Lower leg skin (tissue), 4 donors: ENCODE measurements at regions not wholly inside any gene's neighbourhood (a gene's known extent, or its start where the extent isn't known, plus 50 kb on each side); places are given as distances from the start of the nearest gene placed in this dataset.

Source experiments
- DNase-seq, 2 donors: peaks; one replicate each; pipeline ENCODE4 v3.0.0-alpha.2; 2019; ENCODE audit warnings: low spot score in 2 of 2
- H3K4me3 ChIP-seq: fragments of 200-600 bp; sonication (generic); 2 replicates; pipeline ENCODE4 v1.5.1; 2017; ENCODE audit warnings: mild to moderate bottlenecking, low read depth; ENCODE audit not compliant: poor library complexity, severe bottlenecking
- CTCF ChIP-seq, 3 donors: fragments of 450-650 bp; IDR thresholded peaks; one replicate each; pipeline ENCODE4 v1.5.1; 2016; ENCODE audit warnings: antibody characterized with exemption in 3 of 3, mild to moderate bottlenecking in 3 of 3, moderate library complexity in 2 of 3
- POLR2A ChIP-seq, 2 donors: fragments of 450-650 bp; IDR thresholded peaks; one replicate each; pipeline ENCODE4 v1.6.1; 2016 to 2017; ENCODE audit warnings: antibody characterized with exemption in 2 of 2, mild to moderate bottlenecking in 1 of 2, moderate library complexity in 1 of 2
- WGBS, 2 donors: methylation state at CpG; one replicate each; pipeline ENCODE4 v1.1.5; 2018; 5-methylcytosine and 5-hydroxymethylcytosine counted together
- intact Hi-C: fragments of 100-400 bp; cut with DNase I; formaldehyde crosslinking; loops from one replicate; pipeline ENCODE4 v1.15.0; 2023; ENCODE audit warnings: low total_unique reads

GRCh38 chrX:81577028-81577427 lies 375.1 kb downstream of the SH3BGRL start:
- no peak for TF ChIP-seq CTCF (IDR thresholded peaks at IDR 0.05)
- no peak for TF ChIP-seq POLR2A (IDR thresholded peaks at IDR 0.05)
- DNase-seq, result no peak
- intact Hi-C loops, result no loop called here
- WGBS, 2 donors, result 67% methylated on average over 1 of the region's 1 CpG; no CpG with 5 or more reads in 1 of the 2 donors
- no peak overlapping the region for H3K4me3 ChIP-seq

GRCh38 chrX:81586096-81586495 lies 384.2 kb downstream of the SH3BGRL start:
- WGBS, 2 donors, result 13 to 24% methylated on average over 1 of the region's 1 CpG
- intact Hi-C loops, result no loop called here
- no peak overlapping the region for H3K4me3 ChIP-seq
- DNase-seq, result no peak
- TF ChIP-seq POLR2A (IDR thresholded peaks at IDR 0.05) (no peak), CTCF (IDR thresholded peaks at IDR 0.05) (no peak)

GRCh38 chrX:81615979-81616378 lies 414.1 kb downstream of the SH3BGRL start:
- no peak for DNase-seq
- 43 to 48% methylated on average over 2 of the region's 2 CpGs for WGBS, 2 donors
- H3K4me3 ChIP-seq, result no peak overlapping the region
- TF ChIP-seq POLR2A (IDR thresholded peaks at IDR 0.05) (no peak), CTCF (IDR thresholded peaks at IDR 0.05) (no peak)
- intact Hi-C loops, result no loop called here

GRCh38 chrX:81662381-81662780 lies 460.5 kb downstream of the SH3BGRL start:
- DNase-seq, result no peak
- H3K4me3 ChIP-seq, result no peak overlapping the region
- intact Hi-C loops, result no loop called here
- TF ChIP-seq CTCF (IDR thresholded peaks at IDR 0.05) (no peak), POLR2A (IDR thresholded peaks at IDR 0.05) (no peak)

- TF ChIP-seq CTCF (IDR thresholded peaks at IDR 0.05) (no peak), POLR2A (IDR thresholded peaks at IDR 0.05) (no peak)
- WGBS, 2 donors, result 64 to 89% methylated on average over 3 of the region's 3 CpGs
- intact Hi-C loops, result no loop called here
These were observed 506.6 kb downstream of the SH3BGRL start for GRCh38 chrX:81708487-81708886.

GRCh38 chrX:81728622-81729021 lies 526.7 kb downstream of the SH3BGRL start:
- no peak overlapping the region for H3K4me3 ChIP-seq
- 70 to 71% methylated on average over 2 of the region's 2 CpGs for WGBS, 2 donors
- no peak for DNase-seq
- TF ChIP-seq POLR2A (IDR thresholded peaks at IDR 0.05) (no peak), CTCF (IDR thresholded peaks at IDR 0.05) (no peak)
- intact Hi-C loops, result loop anchor here (5.0 kb wide), 1 partner anchor 1021 kb away; no protein-coding TSS in a partner anchor

More at GRCh38 chrX:81708487-81708886, 506.6 kb downstream of the SH3BGRL start:
- no peak for DNase-seq
- no peak overlapping the region for H3K4me3 ChIP-seq
